ENCODE measurements at regions not wholly inside any gene's neighbourhood (a gene's known extent, or its start where the extent isn't known, plus 50 kb on each side); places are given as distances from the start of the nearest gene placed in this dataset.

GRCh38 chr21:35332841-35333426 is 283.8 kb upstream of the RUNX1 start:
- Histone ChIP-seq H3K4me3 (no peak overlapping the region), H3K36me3 (no peaks in the 10 kb centered on the region), H3K9me3 (peaks cover 0 to 4% (median 0%) of the 10 kb centered on the region in 12 donors), H3K27ac (no peak overlapping the region), H3K27me3 (no peaks in the 10 kb centered on the region), H3K4me1 (peaks cover 0 to 13% (median 0%) of the 10 kb centered on the region in 12 donors)
- DNase-seq = no peak
- WGBS, 4 donors = 61 to 68% (median 63%) methylated on average over 5 of the region's 5 CpGs
- TF ChIP-seq CTCF (IDR thresholded peaks at IDR 0.05) (no peak), POLR2A (IDR thresholded peaks at IDR 0.05) (no peak)
- ATAC-seq = no peak
- intact Hi-C loops (cut with DNase I) = no loop called here

- Histone ChIP-seq H3K27ac (peak overlapping the region in 5 of 12 donors; percentile 22 to 57 (median 47)), H3K9me3 (peaks cover 0 to 4% (median 0%) of the 10 kb centered on the region in 12 donors), H3K36me3 (no peaks in the 10 kb centered on the region), H3K27me3 (peaks cover 0 to 6% (median 0%) of the 10 kb centered on the region in 9 donors), H3K4me3 (no peak overlapping the region), H3K4me1 (peaks cover 0 to 17% (median 0%) of the 10 kb centered on the region in 12 donors)
- intact Hi-C loops (cut with DNase I) = no loop called here
- DNase-seq = peak in 2 of 5 donors; percentile 20 to 24
- 73 to 86% (median 79%) methylated on average over 4 of the region's 4 CpGs for WGBS, 4 donors
- TF ChIP-seq CTCF (IDR thresholded peaks at IDR 0.05) (no peak), POLR2A (IDR thresholded peaks at IDR 0.05) (no peak)
- peak in 3 of 4 donors; percentile 51 to 62 (median 58) for ATAC-seq
Measured at GRCh38 chr21:35329940-35330660, 281.0 kb upstream of the RUNX1 start.

- ATAC-seq (no peak), DNase-seq (no peak)
- no peak overlapping the region for H3K4me3 ChIP-seq
- H3K27ac ChIP-seq = no peak overlapping the region
- no peaks in the 10 kb centered on the region for H3K36me3 ChIP-seq
- peaks cover 0 to 4% (median 0%) of the 10 kb centered on the region in 12 donors for H3K9me3 ChIP-seq
- TF ChIP-seq CTCF (IDR thresholded peaks at IDR 0.05) (no peak), POLR2A (IDR thresholded peaks at IDR 0.05) (no peak)
- intact Hi-C loops (cut with DNase I) = no loop called here
- 71 to 75% (median 74%) methylated on average over 6 of the region's 6 CpGs for WGBS, 4 donors
- peaks cover 0 to 6% (median 0%) of the 10 kb centered on the region in 9 donors for H3K27me3 ChIP-seq
- peaks cover 0 to 27% (median 0%) of the 10 kb centered on the region in 12 donors for H3K4me1 ChIP-seq
Measured at GRCh38 chr21:35328856-35329455, 279.9 kb upstream of the RUNX1 start.

GRCh38 chr21:35326677-35327076 is 277.6 kb upstream of the RUNX1 start:
- DNase-seq (no peak), ATAC-seq (no peak)
- H3K4me3 ChIP-seq = no peak overlapping the region
- H3K36me3 ChIP-seq = no peaks in the 10 kb centered on the region
- WGBS, 4 donors = 73 to 87% (median 78%) methylated on average over 2 of the region's 2 CpGs
- H3K4me1 ChIP-seq = peaks cover 0 to 33% (median 1%) of the 10 kb centered on the region in 12 donors
- intact Hi-C loops (cut with DNase I) = no loop called here
- peaks cover 0 to 4% (median 0%) of the 10 kb centered on the region in 12 donors for H3K9me3 ChIP-seq
- H3K27ac ChIP-seq = no peak overlapping the region
- H3K27me3 ChIP-seq = peaks cover 0 to 6% (median 0%) of the 10 kb centered on the region in 9 donors
- TF ChIP-seq POLR2A (IDR thresholded peaks at IDR 0.05) (no peak), CTCF (IDR thresholded peaks at IDR 0.05) (no peak)

Measured in heart left ventricle (tissue), 16 donors.